ENCODE measurements at regions not wholly inside any gene's neighbourhood (a gene's known extent, or its start where the extent isn't known, plus 50 kb on each side); places are given as distances from the start of the nearest gene placed in this dataset.

DNA sequence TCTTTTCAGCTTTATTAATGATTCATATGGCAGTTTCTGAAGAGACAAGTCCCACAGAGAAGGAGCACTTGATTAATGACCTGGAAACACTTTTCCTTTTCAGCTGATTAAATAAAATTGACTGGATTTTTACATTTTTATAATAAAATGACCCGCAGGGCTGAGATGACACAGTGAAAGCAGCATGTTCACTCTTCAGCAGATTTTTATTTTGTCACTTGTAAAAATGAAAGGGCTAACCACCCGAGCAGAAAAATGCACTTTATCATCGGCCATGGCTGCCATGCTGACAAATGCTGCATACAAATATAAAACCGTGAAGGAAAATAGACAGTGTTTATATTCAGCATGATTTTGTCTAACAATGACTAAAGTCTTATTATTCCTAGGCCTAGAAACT is 321.6 kb upstream of the ITGA1 start:
- H2AK5ac ChIP-seq (ENCODE audit: low read depth, low read length) = no peak overlapping the region
- no peak overlapping the region for H2BK5ac ChIP-seq (ENCODE audit: low read depth, low read length)
- ChIA-PET CTCF (ENCODE audit: partially characterized antibody) (no interaction called here), POLR2A (ENCODE audit: partially characterized antibody) (no interaction called here)
- no peaks in the 10 kb centered on the region for H3K79me1 ChIP-seq (ENCODE audit: low read depth, low read length)
- no peak overlapping the region for H2AFZ ChIP-seq (ENCODE audit: low read length)
- no peak overlapping the region for H3K56ac ChIP-seq (replicated peaks; ENCODE audit: insufficient read length, low read depth, low read length)
- no peak overlapping the region for H3K4ac ChIP-seq (replicated peaks; ENCODE audit: insufficient read length, low read depth, low read length)
- no peak overlapping the region for H3K23ac ChIP-seq (ENCODE audit: insufficient read length)
- no peak overlapping the region for H4K91ac ChIP-seq (replicated peaks; ENCODE audit: insufficient read length, low read length)
- H3K4me1 ChIP-seq (replicated peaks in 1 of 4; ENCODE audit: control insufficient read depth in 3 of 4, insufficient read depth in 4 of 4, low read length in 3 of 4) = no peaks in the 10 kb centered on the region
- no peak overlapping the region for H2BK20ac ChIP-seq (ENCODE audit: low read length)
- H3K79me2 ChIP-seq (ENCODE audit: control insufficient read depth in 1 of 2, insufficient read depth in 2 of 2, low read length in 2 of 2) = no peaks in the 10 kb centered on the region
- FAIRE-seq (no peak), DNase-seq (ENCODE audit: low read depth in 1 of 2, low spot score in 2 of 2) (no peak)
- H4K8ac ChIP-seq (ENCODE audit: extremely low read depth, insufficient read depth, low read length) = no peak overlapping the region
- H3K9me3 ChIP-seq (ENCODE audit: insufficient read depth in 2 of 2, low read depth in 1 of 2, low read length in 1 of 2) = no peaks in the 10 kb centered on the region
- TF ChIP-seq TEAD4 (IDR thresholded peaks at IDR 0.05; ENCODE audit: low read depth, low read length) (no peak), SP1 (IDR thresholded peaks at IDR 0.05; ENCODE audit: low read depth, low read length) (no peak), ASH2L (IDR thresholded peaks at IDR 0.05; ENCODE audit: low read length) (no peak), SP2 (IDR thresholded peaks at IDR 0.05; ENCODE audit: low read length) (no peak), RBBP5 (IDR thresholded peaks at IDR 0.05; ENCODE audit: borderline replicate concordance, low read depth, low read length) (no peak), MAFK (IDR thresholded peaks at IDR 0.05; ENCODE audit: low read depth, low read length) (no peak), PHF8 (conservative IDR thresholded peaks at IDR 0.05; ENCODE audit: low read depth, low read length) (no peak), SIN3A (conservative IDR thresholded peaks at IDR 0.05 in 1 of 2, IDR thresholded peaks at IDR 0.05 in 1 of 2; ENCODE audit: low read depth in 1 of 2, low read length in 2 of 2) (no peak), NRF1 (IDR thresholded peaks at IDR 0.05; ENCODE audit: low read depth, low read length) (no peak), YY1 (IDR thresholded peaks at IDR 0.05; ENCODE audit: low read depth, low read length) (no peak), BCL11A (IDR thresholded peaks at IDR 0.05; ENCODE audit: low read depth in 2 of 2, low read length in 2 of 2) (no peak), POU5F1 (IDR thresholded peaks at IDR 0.05; ENCODE audit: low read depth, low read length) (no peak)
- no peak overlapping the region for H2BK15ac ChIP-seq (ENCODE audit: low read length)
- H3K9ac ChIP-seq (replicated peaks in 1 of 4; ENCODE audit: extremely low read depth in 1 of 4, low read depth in 3 of 4, low read length in 3 of 4) = no peak overlapping the region
- H4K20me1 ChIP-seq (replicated peaks in 1 of 2; ENCODE audit: control insufficient read depth in 1 of 2, insufficient read depth in 2 of 2, low read length in 2 of 2) = no peaks in the 10 kb centered on the region
- H3K23me2 ChIP-seq (ENCODE audit: low read depth, low read length) = no peaks in the 10 kb centered on the region
- no peak overlapping the region for H2BK12ac ChIP-seq (ENCODE audit: low read depth, low read length)
- no peak overlapping the region for H3K14ac ChIP-seq (ENCODE audit: insufficient read length)
- no peak overlapping the region for H3K4me3 ChIP-seq (ENCODE audit: extremely low read depth in 1 of 4, insufficient read depth in 2 of 4, low read depth in 3 of 4, low read length in 4 of 4)
- no peak overlapping the region for H3K4me2 ChIP-seq (ENCODE audit: insufficient read depth in 1 of 2, low read depth in 2 of 2, low read length in 2 of 2)
- no peaks in the 10 kb centered on the region for H3K27me3 ChIP-seq (replicated peaks in 1 of 4; ENCODE audit: control insufficient read depth in 3 of 4, extremely low read depth in 1 of 4, insufficient read depth in 3 of 4, low read length in 3 of 4)
- H2BK120ac ChIP-seq (replicated peaks; ENCODE audit: low read depth, low read length) = no peak overlapping the region
- no peak overlapping the region for H3K27ac ChIP-seq (ENCODE audit: low read depth, low read length)
- H4K5ac ChIP-seq (ENCODE audit: insufficient read length, low read depth, low read length) = no peak overlapping the region
- no peak overlapping the region for H3K18ac ChIP-seq (ENCODE audit: extremely low read depth, low read length)
- 99% methylated on average over 4 of the region's 4 CpGs; no CpG with 5 or more reads in 1 of the 2 experiments for WGBS, 2 experiments (ENCODE audit: extremely low coverage in 1 of 2, insufficient coverage in 1 of 2, insufficient read length in 1 of 2, insufficient replicate concordance in 2 of 2, low coverage in 1 of 2, low lambda C conversion rate in 2 of 2, missing lambda C conversion rate in 1 of 2)
- H3K36me3 ChIP-seq (ENCODE audit: control insufficient read depth in 2 of 4, insufficient read depth in 4 of 4, low read length in 3 of 4) = no peaks in the 10 kb centered on the region

Measured in H1 (cell line).